ENCODE measurements at regions not wholly inside any gene's neighbourhood (a gene's known extent, or its start where the extent isn't known, plus 50 kb on each side); places are given as distances from the start of the nearest gene placed in this dataset.

DNA sequence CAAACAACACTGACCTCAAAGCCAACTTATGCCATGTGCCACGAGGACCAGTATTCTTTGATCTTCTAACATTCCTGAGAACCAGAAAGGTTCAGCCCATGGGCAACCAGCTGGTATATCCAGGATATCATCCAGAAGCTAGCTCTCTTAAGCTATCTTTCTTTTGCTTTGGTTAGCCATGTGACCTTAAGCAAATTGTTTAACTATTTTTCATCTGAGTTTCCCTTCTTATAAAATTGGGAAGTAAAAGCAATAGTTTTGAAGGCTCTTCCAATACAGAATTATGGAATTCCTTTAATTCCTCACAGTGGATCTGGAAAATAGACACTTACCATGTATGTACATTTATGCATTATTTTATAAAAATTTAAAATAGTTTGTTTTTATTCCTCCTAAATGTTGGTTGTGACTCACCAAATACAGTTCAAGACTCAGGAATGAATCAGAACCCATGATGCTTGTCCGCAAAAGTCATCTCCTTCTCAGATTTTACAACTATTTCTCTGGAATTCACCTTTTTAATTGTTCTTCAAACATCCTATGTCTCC is 435.7 kb downstream of the ZEB2 start:
- peaks cover 3% of the 10 kb centered on the region for H3K9me3 Mint-ChIP-seq
- TF ChIP-seq, protein P1, sequence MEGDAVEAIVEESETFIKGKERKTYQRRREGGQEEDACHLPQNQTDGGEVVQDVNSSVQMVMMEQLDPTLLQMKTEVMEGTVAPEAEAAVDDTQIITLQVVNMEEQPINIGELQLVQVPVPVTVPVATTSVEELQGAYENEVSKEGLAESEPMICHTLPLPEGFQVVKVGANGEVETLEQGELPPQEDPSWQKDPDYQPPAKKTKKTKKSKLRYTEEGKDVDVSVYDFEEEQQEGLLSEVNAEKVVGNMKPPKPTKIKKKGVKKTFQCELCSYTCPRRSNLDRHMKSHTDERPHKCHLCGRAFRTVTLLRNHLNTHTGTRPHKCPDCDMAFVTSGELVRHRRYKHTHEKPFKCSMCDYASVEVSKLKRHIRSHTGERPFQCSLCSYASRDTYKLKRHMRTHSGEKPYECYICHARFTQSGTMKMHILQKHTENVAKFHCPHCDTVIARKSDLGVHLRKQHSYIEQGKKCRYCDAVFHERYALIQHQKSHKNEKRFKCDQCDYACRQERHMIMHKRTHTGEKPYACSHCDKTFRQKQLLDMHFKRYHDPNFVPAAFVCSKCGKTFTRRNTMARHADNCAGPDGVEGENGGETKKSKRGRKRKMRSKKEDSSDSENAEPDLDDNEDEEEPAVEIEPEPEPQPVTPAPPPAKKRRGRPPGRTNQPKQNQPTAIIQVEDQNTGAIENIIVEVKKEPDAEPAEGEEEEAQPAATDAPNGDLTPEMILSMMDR (conservative IDR thresholded peaks at IDR 0.05): no peak
- no peaks in the 10 kb centered on the region for H3K36me3 Mint-ChIP-seq (ENCODE audit: low read depth)
- H3K4me1 Mint-ChIP-seq: peaks cover 9% of the 10 kb centered on the region
- H3K27me3 Mint-ChIP-seq (ENCODE audit: low read depth): no peaks in the 10 kb centered on the region
- no peak overlapping the region for H3K27ac Mint-ChIP-seq (ENCODE audit: unreplicated experiment)
- DNase-seq (ENCODE audit: low read depth, low spot score): no peak
- no peak overlapping the region for H3K4me3 Mint-ChIP-seq

DNA sequence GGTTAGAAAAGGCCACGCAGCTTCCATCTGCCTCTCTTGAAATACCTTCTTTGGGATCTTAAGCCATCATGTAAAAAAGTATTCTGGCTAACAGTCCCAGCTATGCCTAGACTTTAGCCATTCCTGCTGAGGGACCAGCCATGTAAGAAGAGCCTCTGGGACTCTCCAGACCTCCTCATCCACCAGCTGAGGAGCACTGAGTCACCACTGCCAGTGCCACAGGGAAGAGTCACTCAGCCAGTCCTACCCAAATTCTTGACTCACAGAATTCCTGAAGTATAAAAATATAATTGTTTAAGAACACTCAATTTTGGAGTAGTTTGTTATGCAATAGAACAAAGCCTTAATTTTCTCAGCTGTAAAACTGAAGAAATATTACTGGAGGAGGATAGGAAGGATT is 436.7 kb downstream of the ZEB2 start:
- H3K9me3 Mint-ChIP-seq: peaks cover 3% of the 10 kb centered on the region
- TF ChIP-seq, protein P1 (conservative IDR thresholded peaks at IDR 0.05): no peak
- H3K27me3 Mint-ChIP-seq (ENCODE audit: low read depth): no peaks in the 10 kb centered on the region
- H3K4me1 Mint-ChIP-seq: peaks cover 18% of the 10 kb centered on the region
- no peak overlapping the region for H3K27ac Mint-ChIP-seq (ENCODE audit: unreplicated experiment)
- H3K4me3 Mint-ChIP-seq: no peak overlapping the region
- DNase-seq (ENCODE audit: low read depth, low spot score): no peak
- H3K36me3 Mint-ChIP-seq (ENCODE audit: low read depth): no peaks in the 10 kb centered on the region

DNA sequence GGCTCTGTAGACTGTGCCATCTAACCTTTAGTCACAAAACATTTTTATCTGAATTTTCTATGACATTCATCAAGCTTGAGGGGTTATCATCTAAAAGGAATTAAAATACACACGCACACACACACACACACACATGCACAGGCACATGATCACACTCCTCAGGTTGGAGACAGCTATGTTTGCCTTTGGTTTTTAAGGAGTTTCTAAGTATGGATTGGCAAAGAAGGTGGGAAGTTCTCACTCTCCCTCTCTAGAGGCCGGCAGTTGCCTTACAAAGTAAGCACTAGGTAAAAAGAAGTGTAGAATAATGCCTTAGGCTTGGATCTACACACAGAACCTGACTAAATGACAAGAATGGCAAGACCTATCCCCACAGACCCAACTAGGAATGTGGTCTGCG is 437.1 kb downstream of the ZEB2 start:
- H3K4me1 Mint-ChIP-seq: peaks cover 23% of the 10 kb centered on the region
- H3K27ac Mint-ChIP-seq (ENCODE audit: unreplicated experiment): no peak overlapping the region
- H3K36me3 Mint-ChIP-seq (ENCODE audit: low read depth): no peaks in the 10 kb centered on the region
- no peak for DNase-seq (ENCODE audit: low read depth, low spot score)
- no peak overlapping the region for H3K4me3 Mint-ChIP-seq
- peaks cover 3% of the 10 kb centered on the region for H3K9me3 Mint-ChIP-seq
- TF ChIP-seq, protein P1 (conservative IDR thresholded peaks at IDR 0.05): no peak
- H3K27me3 Mint-ChIP-seq (ENCODE audit: low read depth): no peaks in the 10 kb centered on the region

DNA sequence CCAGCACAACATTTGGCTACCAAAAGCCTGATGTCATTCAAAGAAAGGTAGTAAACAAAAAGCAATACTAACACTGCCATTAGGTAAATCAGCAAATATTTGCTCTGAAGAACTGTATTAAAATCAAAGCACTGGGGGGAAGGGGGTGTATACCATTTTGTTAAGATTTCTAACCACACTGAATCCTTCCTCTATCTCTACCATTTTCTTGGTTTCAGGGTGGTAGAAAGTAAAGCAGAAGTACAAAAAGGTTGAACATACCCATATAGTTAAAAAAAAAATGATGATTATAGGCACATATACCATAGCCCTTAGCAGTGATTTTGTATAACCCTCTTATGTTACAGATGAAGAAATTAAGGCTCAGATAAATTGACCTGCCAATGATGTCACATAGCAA is 437.6 kb downstream of the ZEB2 start:
- no peak overlapping the region for H3K4me3 Mint-ChIP-seq
- peaks cover 3% of the 10 kb centered on the region for H3K9me3 Mint-ChIP-seq
- no peaks in the 10 kb centered on the region for H3K27me3 Mint-ChIP-seq (ENCODE audit: low read depth)
- no peaks in the 10 kb centered on the region for H3K36me3 Mint-ChIP-seq (ENCODE audit: low read depth)
- DNase-seq (ENCODE audit: low read depth, low spot score): no peak
- TF ChIP-seq, protein P1 (conservative IDR thresholded peaks at IDR 0.05): no peak
- H3K4me1 Mint-ChIP-seq: peaks cover 26% of the 10 kb centered on the region
- no peak overlapping the region for H3K27ac Mint-ChIP-seq (ENCODE audit: unreplicated experiment)

DNA sequence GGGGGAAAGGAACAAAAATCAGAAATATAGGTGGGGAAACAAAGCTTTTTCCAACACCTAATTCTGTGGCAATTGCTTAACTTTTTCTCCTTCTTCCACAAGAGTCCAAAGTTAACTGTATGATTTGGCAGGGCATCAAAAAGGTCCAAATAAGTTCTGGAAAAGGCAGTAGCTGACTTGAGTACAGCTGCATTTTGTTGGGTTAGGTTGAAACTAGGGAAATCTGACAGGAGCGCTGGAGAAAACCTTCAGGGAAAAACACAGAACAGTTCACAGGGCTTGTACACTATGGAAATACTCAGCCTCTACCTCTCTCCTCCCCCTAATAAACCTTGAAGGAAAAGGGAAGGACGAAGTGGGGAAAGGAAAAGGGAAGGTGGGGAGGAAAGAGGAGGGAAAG is 438.6 kb downstream of the ZEB2 start:
- Mint-ChIP-seq H3K36me3 (ENCODE audit: low read depth) (no peaks in the 10 kb centered on the region), H3K9me3 (peaks cover 3% of the 10 kb centered on the region), H3K4me3 (no peak overlapping the region), H3K27me3 (ENCODE audit: low read depth) (no peaks in the 10 kb centered on the region), H3K4me1 (peaks cover 29% of the 10 kb centered on the region), H3K27ac (ENCODE audit: unreplicated experiment) (peak overlapping the region; percentile 82)
- no peak for DNase-seq (ENCODE audit: low read depth, low spot score)
- TF ChIP-seq, protein P1 (conservative IDR thresholded peaks at IDR 0.05): no peak

Data from neural crest cell (in vitro differentiated cells).